ENCODE measurements at regions not wholly inside any gene's neighbourhood (a gene's known extent, or its start where the extent isn't known, plus 50 kb on each side); places are given as distances from the start of the nearest gene placed in this dataset.

GRCh38 chr10:62613424-62613823 lies 191.1 kb upstream of the ADO start:
- H3K27me3 ChIP-seq (ENCODE audit: low read depth) = peaks cover 23% of the 10 kb centered on the region
- no peaks in the 10 kb centered on the region for H3K9me3 ChIP-seq (replicated peaks)
- intact Hi-C loops (cut with micrococcal nuclease) = loop anchor here (5.0 kb wide), 1 partner anchor 204 kb away; the partner anchor contains the start of gene EGR2
- no peaks in the 10 kb centered on the region for H3K4me1 ChIP-seq
- no peak overlapping the region for H3K27ac ChIP-seq (replicated peaks)
- no peak overlapping the region for H3K4me3 ChIP-seq
- no peak for TF ChIP-seq CTCF (IDR thresholded peaks at IDR 0.05; ENCODE audit: borderline replicate concordance)
- H3K36me3 ChIP-seq = no peaks in the 10 kb centered on the region
- no peak for DNase-seq

GRCh38 chr10:62613859-62614258 lies 190.7 kb upstream of the ADO start:
- intact Hi-C loops (cut with micrococcal nuclease) = loop anchor here (5.0 kb wide), 1 partner anchor 203 kb away; the partner anchor contains the start of gene EGR2
- no peak overlapping the region for H3K4me3 ChIP-seq
- no peak overlapping the region for H3K27ac ChIP-seq (replicated peaks)
- DNase-seq = no peak
- no peak for TF ChIP-seq CTCF (IDR thresholded peaks at IDR 0.05; ENCODE audit: borderline replicate concordance)
- H3K4me1 ChIP-seq = no peaks in the 10 kb centered on the region
- H3K36me3 ChIP-seq = no peaks in the 10 kb centered on the region
- H3K9me3 ChIP-seq (replicated peaks) = no peaks in the 10 kb centered on the region
- H3K27me3 ChIP-seq (ENCODE audit: low read depth) = peaks cover 20% of the 10 kb centered on the region

- Histone ChIP-seq H3K27me3 (ENCODE audit: low read depth) (peaks cover 22% of the 10 kb centered on the region), H3K36me3 (no peaks in the 10 kb centered on the region), H3K9me3 (replicated peaks) (no peaks in the 10 kb centered on the region), H3K4me3 (no peak overlapping the region), H3K4me1 (no peaks in the 10 kb centered on the region), H3K27ac (replicated peaks) (no peak overlapping the region)
- no peak for DNase-seq
- intact Hi-C loops (cut with micrococcal nuclease) = loop anchor here (5.0 kb wide), 1 partner anchor 203 kb away; the partner anchor contains the start of gene EGR2
- TF ChIP-seq CTCF (IDR thresholded peaks at IDR 0.05; ENCODE audit: borderline replicate concordance) = no peak
Measured at GRCh38 chr10:62614389-62615157, 189.9 kb upstream of the ADO start.

- peaks cover 24% of the 10 kb centered on the region for H3K27me3 ChIP-seq (ENCODE audit: low read depth)
- no peak overlapping the region for H3K4me3 ChIP-seq
- no peaks in the 10 kb centered on the region for H3K4me1 ChIP-seq
- TF ChIP-seq CTCF (IDR thresholded peaks at IDR 0.05; ENCODE audit: borderline replicate concordance) = no peak
- no peak for DNase-seq
- no peaks in the 10 kb centered on the region for H3K9me3 ChIP-seq (replicated peaks)
- H3K27ac ChIP-seq (replicated peaks) = no peak overlapping the region
- intact Hi-C loops (cut with micrococcal nuclease) = no loop called here
- no peaks in the 10 kb centered on the region for H3K36me3 ChIP-seq
Measured at GRCh38 chr10:62616885-62617590, 187.5 kb upstream of the ADO start.

GRCh38 chr10:62617652-62618051 lies 186.9 kb upstream of the ADO start:
- Histone ChIP-seq H3K4me3 (no peak overlapping the region), H3K4me1 (no peaks in the 10 kb centered on the region), H3K36me3 (no peaks in the 10 kb centered on the region), H3K9me3 (replicated peaks) (no peaks in the 10 kb centered on the region), H3K27me3 (ENCODE audit: low read depth) (peaks cover 24% of the 10 kb centered on the region), H3K27ac (replicated peaks) (no peak overlapping the region)
- no peak for DNase-seq
- no peak for TF ChIP-seq CTCF (IDR thresholded peaks at IDR 0.05; ENCODE audit: borderline replicate concordance)
- intact Hi-C loops (cut with micrococcal nuclease) = no loop called here

Measured in left ventricle myocardium inferior (tissue), 1 donor.